GM19372 (cell line): ENCODE measurements at regions not wholly inside any gene's neighbourhood (a gene's known extent, or its start where the extent isn't known, plus 50 kb on each side); places are given as distances from the start of the nearest gene placed in this dataset.
"Not testable (repeated sequence)": the region's sequence is repeated elsewhere in the genome, so short reads cannot be mapped to it uniquely, and the experiment has no call there.

Experiments used
- ATAC-seq: cut with Tn5 transposase; IDR thresholded peaks from one replicate; pipeline ENCODE4 v1.9.1; 2021; ENCODE audit warnings: mild to moderate bottlenecking, low read depth, moderate library complexity; ENCODE audit not compliant: unreplicated experiment

DNA sequence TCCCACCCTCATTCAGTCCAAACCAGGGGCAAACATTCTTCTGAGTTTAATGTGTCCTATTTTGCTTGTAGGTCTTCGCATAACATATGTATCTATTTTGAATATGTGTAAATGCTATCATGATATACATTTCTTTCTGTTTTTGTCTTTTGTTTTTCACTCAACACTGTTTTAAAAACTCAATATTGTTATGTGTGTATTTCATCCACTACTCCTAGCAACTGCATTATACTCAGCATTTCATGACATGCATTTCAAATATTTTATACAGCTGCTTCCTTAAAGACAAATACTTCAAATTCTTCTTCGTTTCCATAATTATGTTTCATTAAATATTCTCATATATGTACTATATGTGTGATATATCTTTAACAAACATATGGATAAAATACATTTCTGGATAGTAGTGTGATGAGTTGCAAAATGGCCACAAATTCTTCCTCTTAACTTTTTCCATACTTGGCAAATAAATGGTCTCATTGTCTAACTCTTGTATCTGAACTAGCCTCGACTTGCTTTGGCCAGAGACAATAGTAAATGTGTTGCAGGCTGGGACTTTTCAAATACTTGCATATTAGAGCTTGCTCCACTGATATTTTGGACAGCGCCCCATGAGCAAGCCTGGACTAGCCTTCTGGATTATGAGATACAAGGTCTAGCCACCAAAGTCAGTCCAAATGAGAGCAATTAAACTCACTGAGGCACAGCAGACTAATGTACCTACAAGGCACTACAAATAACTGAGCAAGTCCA is 539.7 kb upstream of the KCND2 start:
- ATAC-seq = no peak

DNA sequence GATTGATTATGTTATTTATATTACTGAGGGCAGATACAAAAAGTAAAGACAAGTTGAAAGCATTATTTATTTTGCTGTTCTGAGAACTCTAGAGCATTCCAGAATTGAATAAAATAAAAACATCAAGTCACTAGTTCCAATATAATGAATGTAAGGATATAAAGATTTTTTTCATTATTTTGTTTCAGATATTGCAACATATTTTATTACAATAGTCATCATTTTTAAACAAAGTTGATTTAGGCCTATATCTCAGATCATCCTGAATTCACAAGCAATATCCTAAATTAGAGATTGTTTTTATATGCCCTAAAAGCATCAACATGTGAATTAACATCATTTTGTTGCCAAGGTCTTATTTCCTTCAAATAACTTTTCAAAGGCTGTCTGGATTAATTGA is 535.6 kb upstream of the KCND2 start:
- ATAC-seq = no peak

DNA sequence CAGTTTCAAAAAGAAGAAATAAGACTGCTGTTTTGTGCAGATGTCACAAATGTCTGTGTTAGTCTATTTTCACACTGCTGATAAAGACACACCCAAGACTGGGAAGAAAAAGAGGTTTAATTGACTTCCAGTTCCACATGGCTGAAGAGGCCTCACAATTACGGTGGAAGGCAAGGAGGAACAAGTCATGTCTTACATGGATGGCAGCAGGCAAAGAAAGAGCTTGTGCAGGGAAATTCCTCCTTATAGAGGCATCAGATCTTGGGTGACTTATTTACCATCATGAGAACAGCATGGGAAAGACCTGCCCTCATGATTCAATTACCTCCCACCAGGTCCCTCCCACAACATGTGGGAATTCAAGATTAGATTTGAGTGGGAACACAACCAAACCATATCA is 527.7 kb upstream of the KCND2 start:
- ATAC-seq = not testable (repeated sequence)

DNA sequence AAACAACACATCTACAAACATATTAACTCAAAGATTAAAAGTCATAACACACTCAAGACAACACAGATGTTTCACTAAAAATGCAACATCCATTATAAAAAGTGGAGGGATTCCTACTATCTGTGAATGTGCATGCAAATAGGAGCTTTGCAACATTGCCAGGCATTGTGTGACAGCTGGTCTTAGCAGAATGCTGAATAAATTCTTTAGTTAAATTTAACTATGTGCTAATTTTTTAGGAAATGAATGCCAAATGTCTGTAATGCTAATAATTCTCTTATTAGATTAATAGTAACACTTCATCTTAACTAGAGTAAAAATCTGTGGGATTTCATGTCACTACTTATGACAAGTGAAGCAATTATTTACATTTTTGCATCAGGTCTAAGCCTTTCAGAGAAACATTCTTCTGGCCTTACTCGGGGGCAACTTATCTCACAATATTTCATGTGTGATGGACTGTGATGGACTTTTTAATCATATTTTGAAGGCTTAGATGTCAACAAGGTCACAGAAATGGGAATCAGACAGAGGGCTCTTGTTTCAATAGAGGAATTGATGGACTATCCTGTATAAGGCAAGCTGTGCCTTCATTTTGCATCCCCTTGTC is 524.6 kb upstream of the KCND2 start:
- no peak for ATAC-seq

DNA sequence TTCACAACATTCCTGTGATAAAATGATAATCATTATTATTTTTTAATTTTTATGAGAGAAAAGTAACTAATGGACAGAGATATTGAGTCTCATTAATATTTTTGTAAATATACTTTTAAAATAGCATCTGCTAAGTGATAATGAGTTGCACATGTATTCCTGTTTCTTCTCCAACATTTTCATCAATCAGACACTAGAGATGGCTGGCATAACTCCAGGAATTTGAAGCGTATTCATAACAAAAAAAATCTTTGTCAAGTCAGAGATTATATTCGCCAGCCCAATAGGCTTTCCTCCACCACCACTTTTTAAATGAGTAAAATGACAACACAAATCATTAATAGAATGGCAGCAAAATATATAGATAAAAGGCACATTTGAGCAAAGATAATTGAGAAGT is 524.0 kb upstream of the KCND2 start:
- ATAC-seq = no peak

DNA sequence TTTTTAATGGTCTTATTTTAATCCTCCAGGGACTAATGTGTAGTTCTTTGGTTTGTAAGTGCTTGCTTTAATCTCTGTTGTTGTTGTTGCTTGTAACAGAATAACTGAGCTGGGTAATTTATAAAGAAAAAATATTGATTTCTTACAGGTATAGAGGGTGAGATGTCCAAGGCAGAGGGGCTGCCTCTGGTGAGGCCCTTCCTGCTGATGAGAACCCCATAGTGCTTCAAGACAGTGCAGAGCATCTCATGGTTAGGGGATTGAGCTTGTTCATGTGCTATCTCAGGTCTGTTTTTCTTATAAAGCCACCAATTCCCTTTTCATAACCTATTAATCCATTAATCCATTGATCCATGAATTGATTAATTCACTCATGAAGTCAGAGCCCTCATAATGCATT is 516.3 kb upstream of the KCND2 start:
- no peak for ATAC-seq

DNA sequence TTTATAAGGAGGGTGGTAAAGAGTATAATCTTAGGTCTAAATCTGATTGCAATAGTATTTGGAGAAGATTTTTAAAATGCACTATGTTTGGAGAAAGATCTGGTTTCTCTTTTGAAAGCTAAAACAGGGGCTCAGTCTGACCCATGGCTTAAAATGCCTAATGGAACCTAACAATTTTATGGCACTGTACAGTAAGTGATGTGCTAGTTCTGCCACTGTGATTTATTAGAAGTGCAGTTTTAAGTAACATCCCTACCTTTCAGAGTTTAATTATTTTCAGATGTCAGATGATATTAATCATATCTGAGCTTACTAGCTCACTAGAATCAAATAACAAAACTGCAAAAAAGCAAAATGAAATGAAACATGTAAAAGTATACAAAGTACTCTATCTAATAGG is 514.7 kb upstream of the KCND2 start:
- ATAC-seq = no peak

DNA sequence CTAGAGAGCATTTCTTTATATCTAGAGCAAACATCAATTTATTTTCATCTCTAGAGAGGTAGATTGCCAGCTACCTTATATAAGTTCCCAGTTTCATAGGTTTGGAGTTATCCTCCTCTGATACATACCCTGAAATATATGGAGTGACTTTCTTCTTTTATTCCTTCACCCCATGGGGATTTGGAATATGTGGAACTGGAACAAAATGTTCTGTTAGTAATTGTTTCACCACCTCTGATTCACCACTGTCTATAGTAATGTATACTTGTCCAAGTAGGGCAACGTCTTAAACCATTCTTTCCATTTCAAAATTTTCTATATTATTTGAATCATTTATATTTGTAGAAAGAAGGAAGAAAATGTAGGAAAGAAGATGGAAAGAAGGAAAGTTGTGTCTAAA is 511.2 kb upstream of the KCND2 start:
- ATAC-seq = no peak

DNA sequence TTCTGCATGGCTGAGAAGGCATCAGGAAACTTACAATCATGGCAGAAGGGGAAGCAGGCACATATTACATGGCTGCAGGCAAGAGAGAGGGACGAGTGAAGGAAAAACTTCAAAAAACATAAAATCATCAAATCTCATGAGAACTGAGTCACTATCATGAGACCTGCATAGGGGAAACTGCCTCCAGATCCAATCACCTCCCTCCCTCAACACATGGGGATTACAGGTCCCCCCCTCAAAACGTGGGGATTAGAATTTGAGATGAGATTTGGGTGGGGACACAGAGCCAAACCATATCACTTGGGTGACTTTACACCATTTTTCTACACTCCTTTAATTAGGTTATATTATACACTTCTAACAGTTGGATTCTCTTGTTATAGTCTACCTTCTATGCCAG is 490.7 kb upstream of the KCND2 start:
- no peak for ATAC-seq

DNA sequence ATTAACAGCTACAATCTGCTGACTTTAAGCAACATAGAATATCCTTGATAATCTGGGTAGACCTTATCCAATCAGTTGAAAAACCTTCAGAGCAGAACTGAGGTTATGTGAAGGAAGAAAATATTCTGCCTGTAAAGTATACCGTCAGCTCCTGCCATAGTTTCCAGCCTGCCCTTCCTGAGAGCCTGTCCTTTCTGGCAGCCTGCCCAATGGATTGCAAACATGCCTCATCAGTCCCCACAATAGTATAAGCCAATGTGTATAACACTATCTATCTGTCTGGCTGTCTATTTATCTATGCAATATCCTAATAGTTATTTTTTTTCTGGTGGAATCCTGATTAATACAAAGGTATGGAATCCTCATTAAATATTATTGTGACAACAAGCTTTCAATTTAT is 489.2 kb upstream of the KCND2 start:
- ATAC-seq = no peak

DNA sequence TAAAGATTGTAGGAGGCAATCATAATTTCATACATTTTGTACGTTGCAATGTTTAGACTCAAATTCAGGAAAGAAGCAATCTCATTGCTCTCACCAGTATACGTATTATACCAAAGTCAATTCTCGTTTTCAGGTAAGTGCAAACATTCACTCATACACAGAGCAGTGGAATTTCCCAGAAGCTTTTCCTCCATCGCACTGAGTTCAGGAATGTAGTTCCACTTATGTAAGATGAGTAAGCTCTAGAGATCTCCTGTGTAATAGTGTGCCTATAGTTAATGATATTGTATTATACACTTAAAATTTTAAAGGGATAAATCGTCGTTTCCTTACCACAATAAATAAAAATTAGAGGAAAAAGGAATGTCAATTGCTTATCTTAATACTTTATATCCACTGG is 470.8 kb upstream of the KCND2 start:
- no peak for ATAC-seq

DNA sequence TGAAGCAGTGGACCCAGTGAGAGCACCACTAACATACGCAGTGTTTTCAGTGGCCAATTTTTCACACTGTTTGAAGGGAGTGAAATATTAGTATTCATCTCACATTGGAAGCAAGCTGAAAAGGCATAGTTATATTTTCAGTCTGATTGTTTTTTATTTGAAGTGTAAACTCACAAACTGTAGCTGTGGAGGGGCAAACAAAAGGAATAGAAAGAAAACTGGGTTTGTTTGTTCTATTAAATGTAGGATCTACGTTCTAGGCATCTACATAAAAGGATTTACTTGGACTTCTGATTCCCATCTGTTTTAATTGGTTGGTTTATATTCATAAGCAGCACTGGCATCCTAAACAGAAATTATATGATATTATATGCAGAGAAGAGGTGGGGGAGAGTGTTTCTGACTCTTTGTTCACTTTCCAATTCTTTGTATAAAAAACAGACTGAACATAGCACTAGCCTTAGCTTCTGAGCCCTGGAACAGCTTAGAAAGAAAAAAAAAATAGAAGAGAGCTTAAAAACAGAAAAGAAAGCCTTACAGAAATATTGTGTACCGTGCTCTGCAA is 447.8 kb upstream of the KCND2 start:
- no peak for ATAC-seq

DNA sequence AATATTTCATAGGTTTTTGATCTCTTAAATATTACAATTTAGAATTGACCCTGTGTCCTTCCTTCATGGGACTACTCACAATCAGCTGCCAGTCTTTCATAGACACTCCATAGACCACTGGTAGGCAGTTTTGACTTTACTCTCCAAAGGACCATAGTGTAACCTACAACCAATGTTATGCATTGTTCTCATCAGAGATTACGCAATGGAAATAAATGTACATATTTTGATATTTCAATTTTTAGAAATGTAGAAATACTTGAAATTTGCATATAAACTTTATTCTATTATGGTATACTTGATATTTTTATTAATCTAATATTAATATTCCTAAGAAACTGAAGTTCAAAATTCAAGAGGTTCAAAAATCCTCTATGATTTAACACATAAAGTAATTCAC is 446.4 kb upstream of the KCND2 start:
- ATAC-seq = no peak

DNA sequence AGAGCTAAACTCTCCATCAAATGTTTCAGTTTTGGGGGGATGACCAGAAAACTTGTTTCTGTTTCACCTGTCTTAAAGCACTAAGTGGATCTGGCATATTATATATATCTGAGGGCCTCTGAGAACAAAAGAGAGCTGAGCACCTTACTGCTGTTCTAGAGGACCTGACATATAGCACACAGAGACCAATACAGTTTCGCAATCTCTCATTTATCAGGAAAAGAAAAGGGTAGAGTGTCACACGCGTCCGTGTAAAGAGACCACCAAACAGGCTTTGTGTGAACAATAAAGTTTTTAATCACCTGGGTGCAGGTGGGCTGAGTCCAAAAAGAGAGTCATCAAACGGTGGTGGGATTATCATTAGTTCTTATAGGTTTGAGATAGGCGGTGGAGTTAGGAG is 434.5 kb upstream of the KCND2 start:
- no peak for ATAC-seq

DNA sequence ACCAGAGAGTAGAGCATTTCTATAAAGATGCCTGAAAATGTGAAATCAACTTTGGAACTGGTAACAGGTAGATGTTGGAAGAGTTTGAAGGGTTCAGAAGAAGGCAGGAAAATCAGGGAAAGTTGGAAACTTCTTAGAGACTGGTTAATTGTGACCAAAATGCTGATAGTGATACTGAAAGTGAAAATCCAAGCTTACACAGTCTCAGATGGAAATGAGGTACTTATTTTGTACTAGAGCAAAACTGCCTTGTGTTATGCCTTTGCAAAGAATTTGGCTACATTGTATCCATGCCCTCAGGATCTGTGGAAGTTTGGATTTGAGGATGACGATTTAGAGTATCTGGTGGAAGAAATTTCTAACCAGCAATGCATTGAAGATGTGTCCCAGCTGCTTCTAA is 430.6 kb upstream of the KCND2 start:
- ATAC-seq = no peak

DNA sequence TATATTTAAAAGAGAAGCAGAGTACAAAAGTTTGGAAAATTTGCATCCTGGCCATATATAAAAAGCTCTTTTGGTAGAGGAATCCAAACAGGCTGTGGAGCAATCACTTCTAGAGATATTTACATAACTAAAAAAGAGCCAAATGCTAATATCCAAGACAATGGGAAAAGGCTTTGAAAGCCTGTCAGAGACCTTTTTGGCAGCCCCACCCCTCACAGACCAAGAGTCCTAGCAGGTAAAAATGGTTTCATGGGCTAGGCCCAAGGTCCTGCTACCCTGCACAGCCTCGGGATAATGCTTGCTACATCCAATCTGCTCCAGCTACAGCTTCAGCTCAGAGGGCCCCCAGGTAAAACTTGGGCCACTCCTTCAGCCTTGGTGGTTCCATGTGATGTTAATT is 430.2 kb upstream of the KCND2 start:
- ATAC-seq = no peak

DNA sequence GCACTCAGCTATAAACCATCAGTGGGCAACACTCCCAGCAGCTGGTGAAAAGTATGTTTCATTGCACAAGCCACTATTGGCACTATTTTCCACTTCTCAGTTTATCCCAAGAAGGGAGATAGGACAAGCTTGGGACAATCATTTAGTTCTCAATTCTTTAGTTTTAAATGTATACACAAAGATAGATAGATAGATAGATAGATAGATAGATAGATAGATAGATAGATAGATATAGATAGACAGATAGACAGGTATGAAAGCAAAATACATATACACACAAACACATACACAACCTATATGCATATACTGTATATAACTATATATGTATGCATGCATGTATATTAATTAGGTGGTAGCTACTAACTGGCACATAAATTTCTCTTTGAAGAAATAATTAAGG is 411.6 kb upstream of the KCND2 start:
- no peak for ATAC-seq

DNA sequence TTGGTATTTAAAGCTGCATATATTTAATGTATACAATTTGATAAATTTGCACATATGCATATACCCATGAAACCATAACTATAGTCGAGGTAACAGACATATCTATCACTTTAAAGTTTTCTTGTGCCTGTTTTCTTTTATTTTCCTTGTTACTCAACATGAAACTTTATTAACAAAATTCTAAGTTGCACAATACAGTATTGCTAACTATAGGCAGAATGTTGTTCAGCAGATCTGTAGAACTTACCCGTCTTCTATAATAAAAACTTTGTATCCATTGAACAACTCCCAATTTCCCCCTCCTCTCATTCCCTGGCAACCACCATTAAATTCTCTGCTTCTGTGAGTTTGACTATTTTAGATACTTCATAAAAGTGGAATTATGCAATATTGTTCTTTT is 404.6 kb upstream of the KCND2 start:
- ATAC-seq = no peak

DNA sequence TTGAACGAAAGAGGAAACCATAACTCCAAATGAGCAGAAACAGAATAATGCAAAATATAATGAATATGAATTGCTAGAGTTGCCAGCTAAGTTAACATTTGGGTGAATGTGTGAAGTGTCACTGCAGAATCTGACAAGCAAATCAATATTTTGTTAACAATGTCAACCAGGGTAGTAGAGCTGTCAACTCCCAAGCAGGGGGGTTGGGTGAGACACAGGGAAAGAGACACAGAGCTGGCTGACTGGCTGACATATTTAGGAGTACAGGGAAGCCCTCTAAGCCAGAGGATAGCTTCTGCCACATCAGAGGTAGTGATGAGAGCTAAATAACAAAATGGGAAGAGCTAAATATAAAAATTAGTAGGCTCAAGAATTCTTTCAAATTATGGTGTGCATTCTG is 393.1 kb upstream of the KCND2 start:
- ATAC-seq = no peak

DNA sequence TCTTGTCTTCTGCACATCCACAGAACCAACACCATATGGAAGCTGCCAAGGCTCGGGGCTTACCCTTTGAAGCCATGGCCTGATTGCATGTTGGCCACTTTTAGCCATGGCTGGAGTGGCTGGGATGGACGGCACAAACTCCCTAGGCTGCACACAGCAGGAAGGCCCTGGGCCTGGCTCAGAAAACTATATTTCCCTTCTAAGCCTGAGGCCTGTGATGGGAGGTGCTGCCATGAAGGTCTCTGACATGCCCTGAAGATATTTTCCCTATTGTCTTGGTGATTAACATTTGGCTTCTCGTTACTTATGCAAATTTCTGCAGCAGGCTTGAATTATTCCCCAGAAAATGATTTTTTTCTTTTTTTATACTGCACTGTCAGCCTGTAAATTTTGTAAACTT is 387.0 kb upstream of the KCND2 start:
- ATAC-seq = no peak

DNA sequence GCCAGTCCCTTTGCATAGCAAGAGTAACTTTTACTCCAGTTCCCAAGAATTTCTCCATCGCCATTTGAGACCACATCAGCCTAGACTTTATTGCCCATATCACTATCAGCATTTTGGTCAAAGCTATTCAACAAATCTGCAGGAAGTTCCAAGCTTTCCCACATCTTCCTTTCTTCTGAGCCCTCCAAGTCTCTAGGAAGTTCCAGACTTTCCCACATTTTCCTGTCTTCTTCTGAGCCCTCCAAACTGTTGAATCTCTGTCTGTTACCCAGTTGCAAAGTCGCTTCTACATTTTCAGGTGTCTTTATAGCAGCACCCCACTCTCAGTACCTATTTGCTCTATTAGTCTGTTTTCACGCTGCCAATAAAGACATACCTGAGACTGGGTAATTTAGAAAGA is 386.4 kb upstream of the KCND2 start:
- ATAC-seq = not testable (repeated sequence)

DNA sequence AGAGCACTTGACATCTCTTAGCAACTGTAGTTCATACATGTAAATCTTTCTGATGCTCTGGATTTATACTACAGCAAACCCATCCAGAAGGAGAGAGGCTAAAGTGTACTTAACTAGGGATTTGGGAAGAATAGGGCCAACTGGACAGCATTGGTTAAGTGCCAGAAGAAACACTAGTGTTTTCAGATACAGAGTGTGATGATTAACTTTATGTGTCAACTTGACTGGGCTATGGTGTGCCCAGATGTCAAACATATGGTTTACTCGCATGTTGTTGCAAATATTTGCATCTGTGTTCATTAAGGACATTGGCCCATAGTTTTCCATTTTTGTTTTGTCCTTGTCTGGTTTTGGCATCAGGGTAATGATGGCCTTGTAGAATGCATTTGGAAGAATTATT is 384.7 kb upstream of the KCND2 start:
- no peak for ATAC-seq
